ACC112 (cell line): ENCODE measurements at regions not wholly inside any gene's neighbourhood (a gene's known extent, or its start where the extent isn't known, plus 50 kb on each side); places are given as distances from the start of the nearest gene placed in this dataset.

Experiments
- H2AFZ ChIP-seq: fragments of 200-600 bp; sonication (generic); one replicate; pipeline ENCODE4 v1.6.0; 2017; ENCODE audit warnings: antibody characterized with exemption, low read length; ENCODE audit not compliant: unreplicated experiment
- H3K27ac ChIP-seq: fragments of 200-600 bp; sonication (generic); 2 replicates; pipeline ENCODE4 v1.5.1; 2014; ENCODE audit warnings: low read depth, mild to moderate bottlenecking, antibody characterized with exemption, low read length, moderate library complexity
- H3K27me3 ChIP-seq: fragments of 200-600 bp; sonication (generic); 2 replicates; pipeline ENCODE4 v1.6.1; 2014; ENCODE audit warnings: mild to moderate bottlenecking, antibody characterized with exemption, low read length, moderate library complexity, mixed read lengths; ENCODE audit not compliant: insufficient read depth
- H3K36me3 ChIP-seq: fragments of 200-600 bp; sonication (generic); 2 replicates; pipeline ENCODE4 v1.6.1; 2016; ENCODE audit warnings: mild to moderate bottlenecking, antibody characterized with exemption, low read length, moderate library complexity, mixed read lengths; ENCODE audit not compliant: insufficient read depth
- H3K4me1 ChIP-seq: fragments of 200-600 bp; sonication (generic); one replicate; pipeline ENCODE4 v1.6.1; 2016; ENCODE audit warnings: low read length, mixed read lengths; ENCODE audit not compliant: insufficient read depth, unreplicated experiment, control insufficient read depth
- H3K4me3 ChIP-seq: fragments of 200-600 bp; sonication (generic); 2 replicates; pipeline ENCODE4 v1.5.1; 2014; ENCODE audit warnings: mild to moderate bottlenecking, low read depth, low read length
- H3K79me2 ChIP-seq: fragments of 200-600 bp; sonication (generic); one replicate; pipeline ENCODE4 v1.6.0; 2016; ENCODE audit warnings: low read length; ENCODE audit not compliant: control insufficient read depth, unreplicated experiment, insufficient read depth

DNA sequence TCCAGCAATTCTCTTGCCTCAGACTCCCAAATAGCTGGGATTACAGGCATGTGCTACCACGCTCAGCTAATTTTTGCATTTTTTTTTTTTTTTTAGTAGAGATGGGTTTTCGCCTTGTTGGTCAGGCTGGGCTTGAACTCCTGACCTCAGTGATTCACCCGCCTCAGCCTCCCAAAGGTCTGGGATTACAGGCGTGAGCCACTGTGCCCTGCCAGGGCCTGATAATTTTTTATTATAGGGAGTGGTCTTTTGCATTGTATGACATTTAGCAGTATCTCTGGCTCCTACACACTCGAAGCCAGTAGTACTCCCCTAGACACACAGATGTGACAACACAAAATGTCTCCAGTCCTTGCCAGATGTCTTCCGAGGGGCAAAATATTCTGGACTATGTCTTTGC lies 124.0 kb downstream of the DKK1 start:
- no peak overlapping the region for H2AFZ ChIP-seq
- no peak overlapping the region for H3K4me3 ChIP-seq
- peaks cover 17% of the 10 kb centered on the region for H3K4me1 ChIP-seq
- no peaks in the 10 kb centered on the region for H3K36me3 ChIP-seq
- H3K27me3 ChIP-seq, result no peaks in the 10 kb centered on the region
- no peaks in the 10 kb centered on the region for H3K79me2 ChIP-seq
- H3K27ac ChIP-seq, result no peak overlapping the region

DNA sequence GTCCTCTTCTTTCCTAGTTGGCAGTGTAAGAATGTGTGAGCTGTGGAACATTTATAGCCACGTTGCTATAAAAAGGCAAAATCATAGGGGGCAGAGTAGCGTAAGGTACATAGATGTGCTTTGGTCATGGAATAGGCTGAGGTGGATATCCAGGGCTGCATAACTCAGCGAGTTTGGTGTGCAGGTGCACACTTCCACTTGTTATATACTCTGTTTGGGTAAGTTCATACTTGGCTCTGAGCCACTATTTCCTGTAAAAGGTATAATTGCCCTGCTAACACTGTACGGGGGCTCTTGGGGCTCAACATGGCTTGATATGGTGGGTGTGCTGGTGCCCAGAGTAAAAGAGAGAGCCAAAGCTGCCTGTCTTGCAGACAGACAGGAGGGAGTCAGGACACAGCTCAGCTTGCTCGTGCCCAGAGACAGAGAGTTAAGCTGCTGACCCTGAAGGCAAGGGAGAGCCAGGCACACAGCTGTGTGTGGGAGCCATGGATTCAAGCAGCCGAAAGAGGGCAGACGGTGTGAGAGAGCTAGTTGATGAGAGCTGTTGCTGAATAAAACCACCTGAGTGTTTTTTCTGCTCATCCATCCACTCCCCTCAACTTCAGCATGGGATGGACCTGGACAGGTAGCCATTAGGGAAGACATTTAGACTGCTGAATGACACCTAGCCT lies 126.7 kb downstream of the DKK1 start:
- Histone ChIP-seq H2AFZ (no peak overlapping the region), H3K4me1 (peaks cover 41% of the 10 kb centered on the region)

DNA sequence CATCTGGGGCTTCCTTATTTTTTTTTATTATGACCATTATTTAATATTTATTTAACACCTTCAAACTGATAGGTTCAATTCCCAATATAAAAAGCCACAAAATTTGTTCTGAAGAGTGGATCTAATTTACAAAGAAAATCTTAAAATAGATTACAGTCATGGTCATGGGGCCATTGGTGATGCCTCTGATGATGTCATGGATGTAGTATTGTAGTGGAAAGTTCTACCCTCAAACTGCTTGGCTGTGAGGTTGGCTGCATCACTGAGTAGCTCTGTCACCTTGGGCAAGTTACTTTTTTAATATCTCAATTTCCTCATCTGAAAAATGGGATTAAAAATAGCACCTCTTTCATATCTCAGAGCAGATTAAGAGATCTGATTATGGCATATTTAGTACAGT lies 128.5 kb downstream of the DKK1 start:
- H2AFZ ChIP-seq, result no peak overlapping the region
- H3K79me2 ChIP-seq, result no peaks in the 10 kb centered on the region
- H3K36me3 ChIP-seq, result no peaks in the 10 kb centered on the region
- peaks cover 47% of the 10 kb centered on the region for H3K4me1 ChIP-seq
- H3K27me3 ChIP-seq, result no peaks in the 10 kb centered on the region
- H3K27ac ChIP-seq, result peak overlapping the region; percentile 98
- no peak overlapping the region for H3K4me3 ChIP-seq

More for the DNA sequence above, 126.7 kb downstream of the DKK1 start:
- Histone ChIP-seq H3K27me3 (no peaks in the 10 kb centered on the region), H3K79me2 (no peaks in the 10 kb centered on the region), H3K36me3 (no peaks in the 10 kb centered on the region), H3K4me3 (no peak overlapping the region), H3K27ac (no peak overlapping the region)

DNA sequence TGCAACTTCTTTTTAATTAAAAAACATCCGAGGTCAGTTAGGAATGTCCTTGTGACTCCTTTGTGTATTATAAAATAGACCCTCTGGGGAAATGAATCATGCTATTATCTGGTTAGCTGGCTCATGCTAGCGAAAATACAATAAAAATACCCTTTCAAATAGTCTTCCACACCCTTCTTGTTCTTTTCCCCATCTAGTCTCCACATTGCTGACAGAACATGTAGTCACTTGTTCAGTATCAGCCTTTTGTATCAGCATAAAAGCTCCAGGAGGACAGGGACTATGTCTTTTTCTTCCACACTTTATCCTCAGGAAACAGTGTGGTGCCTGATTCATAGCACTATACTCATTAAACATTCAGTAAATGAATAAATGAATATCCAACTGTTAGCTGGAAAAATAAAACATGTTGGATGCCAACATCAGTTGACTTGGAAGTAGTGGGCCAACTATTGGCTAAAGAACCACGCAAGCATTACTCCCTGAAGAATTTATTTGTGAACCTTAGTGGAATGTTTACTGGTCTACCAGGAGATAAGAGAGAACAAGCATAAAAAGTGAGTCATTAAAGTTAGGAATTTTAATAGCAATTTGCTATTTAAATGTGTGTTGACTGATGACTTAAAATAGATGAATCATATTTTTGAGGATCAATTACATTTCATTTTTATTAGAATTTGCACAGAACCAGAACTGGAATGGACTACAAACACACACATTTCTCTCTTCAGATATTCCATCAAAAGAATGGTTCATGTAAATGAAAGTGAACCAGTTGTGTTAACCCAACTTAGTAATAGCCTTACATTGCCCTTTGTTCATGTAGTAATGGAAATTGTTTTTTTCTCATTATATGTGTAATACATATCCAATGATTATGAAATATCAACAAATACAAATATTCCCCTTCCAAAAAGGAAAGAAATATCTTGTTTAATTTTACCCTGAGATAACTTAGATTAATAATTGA lies 129.6 kb downstream of the DKK1 start:
- H3K27me3 ChIP-seq, result no peaks in the 10 kb centered on the region
- H3K4me1 ChIP-seq, result peaks cover 48% of the 10 kb centered on the region
- H3K27ac ChIP-seq, result peak overlapping the region; percentile 98
- peak overlapping the region; percentile 28 for H2AFZ ChIP-seq
- no peaks in the 10 kb centered on the region for H3K79me2 ChIP-seq
- no peaks in the 10 kb centered on the region for H3K36me3 ChIP-seq
- peak overlapping the region; percentile 27; the same call in 1 of the 2 replicates for H3K4me3 ChIP-seq

DNA sequence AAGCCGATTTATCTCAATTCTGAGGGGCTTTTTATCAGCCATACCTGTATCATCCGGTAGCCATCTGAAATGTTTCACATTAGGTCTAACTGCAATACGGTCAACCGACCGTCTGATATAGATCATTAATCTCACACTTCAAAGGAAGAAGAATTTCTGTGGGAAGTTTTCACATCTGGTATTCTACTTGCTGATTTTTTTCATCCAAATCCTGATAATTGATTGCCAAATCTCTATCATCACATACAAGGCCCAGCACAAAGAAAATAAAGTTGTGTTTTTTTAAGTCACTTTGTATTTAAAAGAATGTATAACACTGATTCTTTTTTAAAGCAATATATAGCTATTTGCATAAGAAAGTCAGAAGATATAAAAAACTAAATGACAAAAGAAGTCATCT lies 132.3 kb downstream of the DKK1 start:
- H3K27ac ChIP-seq, result no peak overlapping the region
- H2AFZ ChIP-seq, result no peak overlapping the region
- no peak overlapping the region for H3K4me3 ChIP-seq
- no peaks in the 10 kb centered on the region for H3K79me2 ChIP-seq
- no peaks in the 10 kb centered on the region for H3K27me3 ChIP-seq
- H3K4me1 ChIP-seq, result peaks cover 53% of the 10 kb centered on the region
- H3K36me3 ChIP-seq, result no peaks in the 10 kb centered on the region

DNA sequence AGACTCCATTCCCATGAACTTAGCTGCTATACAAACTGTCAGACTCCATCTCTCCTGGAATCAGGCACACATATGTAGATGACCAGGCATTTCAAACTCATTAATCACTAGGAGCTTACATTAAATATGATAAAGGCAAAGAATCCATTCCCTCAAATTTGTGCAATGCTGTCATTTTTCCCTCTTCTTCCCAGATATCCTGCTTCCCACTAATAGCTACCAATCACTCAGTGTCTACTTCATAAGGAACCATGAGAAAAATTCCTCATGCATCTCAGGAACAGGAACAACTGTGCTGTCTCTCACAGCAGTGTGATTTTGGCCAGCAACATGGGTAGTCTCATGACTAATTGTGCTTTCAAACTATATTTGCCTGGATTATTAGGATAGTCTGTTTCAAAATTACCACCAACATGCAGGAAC lies 133.9 kb downstream of the DKK1 start:
- no peak overlapping the region for H3K27ac ChIP-seq
- no peaks in the 10 kb centered on the region for H3K79me2 ChIP-seq
- peaks cover 62% of the 10 kb centered on the region for H3K4me1 ChIP-seq
- no peak overlapping the region for H2AFZ ChIP-seq
- H3K4me3 ChIP-seq, result no peak overlapping the region
- H3K27me3 ChIP-seq, result no peaks in the 10 kb centered on the region
- H3K36me3 ChIP-seq, result no peaks in the 10 kb centered on the region

DNA sequence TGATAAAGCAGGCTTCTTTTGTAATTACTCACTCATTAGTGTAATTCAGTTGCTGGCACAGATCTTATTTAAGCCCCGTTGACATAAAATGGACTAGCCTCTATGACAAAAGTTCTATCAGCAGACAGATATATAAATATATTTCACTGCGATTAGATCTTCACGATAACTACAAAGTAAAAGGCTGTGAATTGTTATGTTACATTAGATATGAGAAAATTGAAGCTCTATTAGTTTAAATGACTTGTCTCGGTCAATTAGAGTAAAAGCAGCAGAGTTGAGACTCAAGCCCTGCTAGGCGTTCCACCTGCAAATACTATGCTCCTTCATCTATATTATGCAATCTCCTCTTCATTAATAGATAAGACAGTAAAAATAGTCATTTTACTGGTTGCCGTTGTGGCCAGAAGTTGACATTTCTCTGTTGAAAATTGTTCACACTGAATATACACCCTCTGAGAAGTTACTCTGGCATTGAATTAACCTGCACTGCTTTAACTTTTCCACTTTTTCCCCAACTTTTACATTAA lies 136.7 kb downstream of the DKK1 start:
- Histone ChIP-seq H3K79me2 (no peaks in the 10 kb centered on the region), H3K4me3 (no peak overlapping the region), H2AFZ (no peak overlapping the region), H3K27ac (no peak overlapping the region), H3K27me3 (no peaks in the 10 kb centered on the region), H3K4me1 (peaks cover 38% of the 10 kb centered on the region), H3K36me3 (no peaks in the 10 kb centered on the region)

DNA sequence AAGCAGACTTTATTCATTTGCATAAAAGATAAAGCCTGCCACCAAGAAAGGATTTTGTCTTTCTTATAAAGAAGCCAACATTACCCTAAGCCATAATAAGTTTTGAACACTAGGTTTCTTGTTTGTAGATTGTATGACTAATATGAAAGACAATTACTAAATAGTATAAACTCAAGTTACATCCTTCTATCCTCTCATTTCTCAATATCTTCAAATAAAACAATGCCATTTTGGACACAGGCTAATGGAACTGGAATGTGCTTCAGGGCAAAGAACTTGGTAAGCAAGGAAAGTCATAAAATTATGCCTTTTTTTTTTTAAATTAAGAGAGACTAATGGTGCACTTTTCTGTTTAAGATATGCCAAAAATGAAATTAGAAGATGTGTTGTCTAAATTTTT lies 137.7 kb downstream of the DKK1 start:
- Histone ChIP-seq H3K4me3 (no peak overlapping the region), H3K36me3 (no peaks in the 10 kb centered on the region), H3K27ac (peak overlapping the region; percentile 36), H3K79me2 (no peaks in the 10 kb centered on the region), H3K4me1 (peaks cover 30% of the 10 kb centered on the region), H3K27me3 (no peaks in the 10 kb centered on the region), H2AFZ (peak overlapping the region; percentile 54)

DNA sequence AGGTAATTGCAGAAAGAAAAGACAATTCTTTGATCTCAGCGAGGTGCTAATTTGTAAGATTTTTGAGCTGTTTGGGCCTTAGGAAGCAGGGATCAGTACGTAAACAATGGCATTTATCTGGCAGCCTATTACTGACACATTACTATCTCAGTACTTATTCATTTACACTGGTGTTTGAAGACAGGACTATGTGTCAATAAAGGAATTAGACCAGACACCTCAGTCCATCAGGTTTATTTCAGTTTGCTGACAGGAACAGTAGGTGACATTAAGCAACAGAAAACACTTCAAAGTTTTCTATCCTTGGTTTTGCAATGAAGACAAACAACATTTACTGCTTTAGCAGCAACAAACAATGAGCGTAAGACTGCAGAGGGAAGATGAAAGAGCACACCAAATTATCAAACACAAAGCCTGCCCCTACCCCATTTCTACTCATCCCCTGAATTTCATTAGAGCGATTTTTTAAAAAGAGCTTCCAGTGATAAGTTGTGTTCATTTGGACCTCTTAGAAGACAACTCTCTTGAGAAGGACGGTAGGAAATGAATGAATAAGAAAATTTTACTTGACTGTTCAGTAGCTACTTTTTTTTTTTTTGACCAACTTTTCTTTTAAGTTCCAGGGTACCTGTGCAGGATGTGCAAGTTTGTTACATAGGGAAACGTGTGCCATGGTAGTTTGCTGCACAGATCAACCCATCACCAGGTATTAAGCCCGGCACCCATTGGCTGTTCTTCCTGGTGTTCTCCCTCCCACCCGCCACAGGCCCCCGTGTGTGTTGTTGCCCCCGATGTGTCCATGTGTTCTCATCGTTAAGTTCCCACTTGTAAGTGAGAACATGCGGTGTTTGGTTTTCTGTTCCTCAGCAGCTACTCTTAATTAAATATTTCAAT lies 138.8 kb downstream of the DKK1 start:
- Histone ChIP-seq H3K4me1 (peaks cover 25% of the 10 kb centered on the region), H3K79me2 (no peaks in the 10 kb centered on the region), H3K36me3 (no peaks in the 10 kb centered on the region), H2AFZ (peak overlapping the region; percentile 54), H3K27me3 (no peaks in the 10 kb centered on the region), H3K4me3 (no peak overlapping the region), H3K27ac (peak overlapping the region; percentile 20; the same call in 1 of the 2 replicates)

DNA sequence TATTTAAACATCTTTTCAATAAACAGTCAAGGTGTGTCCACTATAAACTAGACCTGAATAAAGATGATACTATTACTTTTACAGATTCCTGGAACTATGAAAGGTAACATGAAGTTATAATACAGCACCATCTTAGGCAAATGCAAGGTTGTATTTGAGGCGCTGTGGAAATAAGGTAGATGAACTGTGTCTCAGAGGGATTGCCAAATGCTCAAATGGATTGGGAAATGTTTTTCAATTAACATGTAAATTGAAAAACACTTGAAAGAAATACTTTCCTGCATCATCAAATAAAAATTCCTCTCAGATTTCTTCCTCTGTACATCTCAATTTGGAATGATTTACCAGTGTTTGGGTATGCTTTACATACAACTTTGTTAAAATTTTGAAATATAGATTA lies 139.4 kb downstream of the DKK1 start:
- no peaks in the 10 kb centered on the region for H3K36me3 ChIP-seq
- H3K4me1 ChIP-seq, result peaks cover 21% of the 10 kb centered on the region
- H3K27ac ChIP-seq, result no peak overlapping the region
- no peaks in the 10 kb centered on the region for H3K27me3 ChIP-seq
- H3K79me2 ChIP-seq, result no peaks in the 10 kb centered on the region
- no peak overlapping the region for H3K4me3 ChIP-seq
- no peak overlapping the region for H2AFZ ChIP-seq
